KMS-11 (cell line): ENCODE measurements at regions not wholly inside any gene's neighbourhood (a gene's known extent, or its start where the extent isn't known, plus 50 kb on each side); places are given as distances from the start of the nearest gene placed in this dataset.

Experiments used
- H2AFZ ChIP-seq: fragments of 200-600 bp; sonication (generic); 2 replicates; pipeline ENCODE4 v1.6.1; 2016; ENCODE audit warnings: antibody characterized with exemption, mixed run types, low read depth
- H3K27ac ChIP-seq: fragments of 200-600 bp; sonication (generic); 2 replicates; pipeline ENCODE4 v1.6.1; 2016; ENCODE audit warnings: mild to moderate bottlenecking, mixed run types
- H3K27me3 ChIP-seq: fragments of 200-600 bp; sonication (generic); 2 replicates; pipeline ENCODE4 v1.6.1; 2017; ENCODE audit warnings: mild to moderate bottlenecking, low read depth, mixed run types, moderate library complexity; ENCODE audit not compliant: insufficient read depth
- H3K36me3 ChIP-seq: fragments of 200-600 bp; sonication (generic); 2 replicates; pipeline ENCODE4 v1.6.1; 2017; ENCODE audit warnings: mild to moderate bottlenecking, mixed run types; ENCODE audit not compliant: insufficient read depth
- H3K4me1 ChIP-seq: fragments of 200-600 bp; sonication (generic); 2 replicates; pipeline ENCODE4 v1.6.1; 2016; ENCODE audit warnings: mild to moderate bottlenecking, low read depth, mixed run types; ENCODE audit not compliant: poor library complexity, severe bottlenecking
- H3K4me2 ChIP-seq: fragments of 200-600 bp; sonication (generic); 2 replicates; pipeline ENCODE4 v1.7.0; 2016; ENCODE audit warnings: mild to moderate bottlenecking, mixed run types
- H3K4me3 ChIP-seq: fragments of 200-600 bp; sonication (generic); IDR thresholded peaks from 2 replicates; pipeline ENCODE4 v1.6.1; 2017; ENCODE audit warnings: low read depth, low read length, mixed read lengths; ENCODE audit not compliant: insufficient read depth
- H3K79me2 ChIP-seq: fragments of 200-600 bp; sonication (generic); 2 replicates; pipeline ENCODE4 v1.6.1; 2016; ENCODE audit warnings: low read depth, mixed run types; ENCODE audit not compliant: insufficient read depth
- H3K9ac ChIP-seq: fragments of 200-600 bp; sonication (generic); 2 replicates; pipeline ENCODE4 v1.6.1; 2016; ENCODE audit warnings: mild to moderate bottlenecking, mixed run types
- H4K20me1 ChIP-seq: fragments of 200-600 bp; sonication (generic); 2 replicates; pipeline ENCODE4 v1.6.1; 2016; ENCODE audit warnings: mild to moderate bottlenecking, mixed run types; ENCODE audit not compliant: insufficient read depth
- TF ChIP-seq, protein P1 (sequence below): fragments of 200-600 bp; sonication (generic); conservative IDR thresholded peaks from 2 replicates; pipeline ENCODE4 v1.6.1; 2017; ENCODE audit warnings: low read depth, mild to moderate bottlenecking, antibody characterized with exemption, low read length, moderate library complexity, mixed read lengths

DNA sequence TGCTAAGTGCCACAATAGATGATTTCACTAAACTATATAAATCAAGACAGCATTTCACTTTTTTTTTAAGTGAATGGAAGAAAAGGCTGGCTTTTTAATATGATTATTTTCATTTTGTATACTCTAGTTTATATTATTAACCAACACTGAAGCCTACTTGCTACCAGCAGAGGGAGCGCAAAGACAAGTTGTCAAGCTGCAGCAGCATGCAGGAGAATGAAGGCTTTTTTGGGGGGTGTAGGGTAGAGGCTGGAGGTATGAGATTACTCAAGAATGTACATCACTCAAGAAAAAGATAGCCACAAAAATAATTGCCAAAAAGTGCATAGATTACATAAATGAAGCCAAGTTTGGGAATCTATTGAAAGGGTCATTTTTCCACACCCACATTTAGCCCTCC lies 519.5 kb downstream of the FGF13 start:
- Histone ChIP-seq H2AFZ (no peak overlapping the region), H3K27ac (no peak overlapping the region), H3K4me3 (no peak overlapping the region), H3K36me3 (no peaks in the 10 kb centered on the region), H3K9ac (no peak overlapping the region), H3K79me2 (no peaks in the 10 kb centered on the region), H3K4me1 (no peaks in the 10 kb centered on the region), H3K4me2 (no peak overlapping the region), H3K27me3 (no peaks in the 10 kb centered on the region), H4K20me1 (no peaks in the 10 kb centered on the region)
- TF ChIP-seq, protein P1, sequence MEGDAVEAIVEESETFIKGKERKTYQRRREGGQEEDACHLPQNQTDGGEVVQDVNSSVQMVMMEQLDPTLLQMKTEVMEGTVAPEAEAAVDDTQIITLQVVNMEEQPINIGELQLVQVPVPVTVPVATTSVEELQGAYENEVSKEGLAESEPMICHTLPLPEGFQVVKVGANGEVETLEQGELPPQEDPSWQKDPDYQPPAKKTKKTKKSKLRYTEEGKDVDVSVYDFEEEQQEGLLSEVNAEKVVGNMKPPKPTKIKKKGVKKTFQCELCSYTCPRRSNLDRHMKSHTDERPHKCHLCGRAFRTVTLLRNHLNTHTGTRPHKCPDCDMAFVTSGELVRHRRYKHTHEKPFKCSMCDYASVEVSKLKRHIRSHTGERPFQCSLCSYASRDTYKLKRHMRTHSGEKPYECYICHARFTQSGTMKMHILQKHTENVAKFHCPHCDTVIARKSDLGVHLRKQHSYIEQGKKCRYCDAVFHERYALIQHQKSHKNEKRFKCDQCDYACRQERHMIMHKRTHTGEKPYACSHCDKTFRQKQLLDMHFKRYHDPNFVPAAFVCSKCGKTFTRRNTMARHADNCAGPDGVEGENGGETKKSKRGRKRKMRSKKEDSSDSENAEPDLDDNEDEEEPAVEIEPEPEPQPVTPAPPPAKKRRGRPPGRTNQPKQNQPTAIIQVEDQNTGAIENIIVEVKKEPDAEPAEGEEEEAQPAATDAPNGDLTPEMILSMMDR = peak; percentile 66

- no peak overlapping the region for H2AFZ ChIP-seq
- TF ChIP-seq, protein P1 = no peak
- H3K9ac ChIP-seq = no peak overlapping the region
- no peaks in the 10 kb centered on the region for H3K79me2 ChIP-seq
- H3K27me3 ChIP-seq = no peaks in the 10 kb centered on the region
- H3K4me1 ChIP-seq = no peaks in the 10 kb centered on the region
- H4K20me1 ChIP-seq = no peaks in the 10 kb centered on the region
- no peak overlapping the region for H3K4me2 ChIP-seq
- H3K36me3 ChIP-seq = no peaks in the 10 kb centered on the region
- no peak overlapping the region for H3K27ac ChIP-seq
- no peak overlapping the region for H3K4me3 ChIP-seq
Observed at GRCh38 chrX:138229718-138230117, 481.8 kb downstream of the FGF13 start.

- Histone ChIP-seq H3K27me3 (no peaks in the 10 kb centered on the region), H3K4me3 (no peak overlapping the region), H3K27ac (no peak overlapping the region), H3K36me3 (no peaks in the 10 kb centered on the region), H3K9ac (no peak overlapping the region), H2AFZ (no peak overlapping the region), H3K4me2 (no peak overlapping the region), H3K79me2 (no peaks in the 10 kb centered on the region), H3K4me1 (no peaks in the 10 kb centered on the region), H4K20me1 (no peaks in the 10 kb centered on the region)
- TF ChIP-seq, protein P1 = no peak
Observed at GRCh38 chrX:138240266-138240665, 471.3 kb downstream of the FGF13 start.

GRCh38 chrX:138254001-138254400 lies 457.5 kb downstream of the FGF13 start:
- no peak overlapping the region for H3K4me2 ChIP-seq
- no peaks in the 10 kb centered on the region for H3K36me3 ChIP-seq
- no peaks in the 10 kb centered on the region for H3K4me1 ChIP-seq
- no peak overlapping the region for H3K9ac ChIP-seq
- TF ChIP-seq, protein P1 = no peak
- no peaks in the 10 kb centered on the region for H4K20me1 ChIP-seq
- no peak overlapping the region for H3K4me3 ChIP-seq
- no peak overlapping the region for H3K27ac ChIP-seq
- no peaks in the 10 kb centered on the region for H3K27me3 ChIP-seq
- no peaks in the 10 kb centered on the region for H3K79me2 ChIP-seq
- no peak overlapping the region for H2AFZ ChIP-seq
